NCI-H2171 (cell line): ENCODE measurements at regions not wholly inside any gene's neighbourhood (a gene's known extent, or its start where the extent isn't known, plus 50 kb on each side); places are given as distances from the start of the nearest gene placed in this dataset.

ENCODE experiments used
- DNase-seq: peaks from one replicate; lab custom pipeline; 2025; lab: John Stamatoyannopoulos, UW

GRCh38 chr2:181189951-181190350 is 209.5 kb downstream of the UBE2E3 start:
- DNase-seq, result no peak

- DNase-seq, result no peak
Measured at GRCh38 chr2:181190711-181191110, 210.3 kb downstream of the UBE2E3 start.

GRCh38 chr2:181193550-181193949 is 213.1 kb downstream of the UBE2E3 start:
- DNase-seq, result no peak

GRCh38 chr2:181196401-181196800 is 216.0 kb downstream of the UBE2E3 start:
- no peak for DNase-seq

- no peak for DNase-seq
Measured at GRCh38 chr2:181197140-181197760, 216.8 kb downstream of the UBE2E3 start.

GRCh38 chr2:181198183-181198864 is 217.9 kb downstream of the UBE2E3 start:
- no peak for DNase-seq

GRCh38 chr2:181203412-181203811 is 223.0 kb downstream of the UBE2E3 start:
- no peak for DNase-seq

GRCh38 chr2:181203916-181204315 is 223.5 kb downstream of the UBE2E3 start:
- DNase-seq, result no peak

- peak; percentile 37 for DNase-seq
Measured at GRCh38 chr2:181218401-181218821, 238.0 kb downstream of the UBE2E3 start.

- DNase-seq, result no peak
Measured at GRCh38 chr2:181223234-181223633, 234.0 kb upstream of the ITGA4 start.

- no peak for DNase-seq
Measured at GRCh38 chr2:181224866-181225265, 232.3 kb upstream of the ITGA4 start.

GRCh38 chr2:181228661-181229060 is 228.5 kb upstream of the ITGA4 start:
- no peak for DNase-seq

- no peak for DNase-seq
Measured at GRCh38 chr2:181231151-181231550, 226.0 kb upstream of the ITGA4 start.

GRCh38 chr2:181231886-181232621 is 225.1 kb upstream of the ITGA4 start:
- peak; percentile 17 for DNase-seq

GRCh38 chr2:181234487-181234891 is 222.7 kb upstream of the ITGA4 start:
- peak; percentile 51 for DNase-seq

GRCh38 chr2:181235011-181235410 is 222.2 kb upstream of the ITGA4 start:
- no peak for DNase-seq

GRCh38 chr2:181235683-181236459 is 221.3 kb upstream of the ITGA4 start:
- no peak for DNase-seq

GRCh38 chr2:181239201-181239799 is 217.9 kb upstream of the ITGA4 start:
- DNase-seq, result no peak

GRCh38 chr2:181240844-181241243 is 216.3 kb upstream of the ITGA4 start:
- DNase-seq, result peak; percentile 28

GRCh38 chr2:181241366-181241765 is 215.8 kb upstream of the ITGA4 start:
- DNase-seq, result no peak

- DNase-seq, result no peak
Measured at GRCh38 chr2:181241797-181242196, 215.4 kb upstream of the ITGA4 start.

- DNase-seq, result no peak
Measured at GRCh38 chr2:181242262-181242661, 214.9 kb upstream of the ITGA4 start.
